ENCODE measurements at regions not wholly inside any gene's neighbourhood (a gene's known extent, or its start where the extent isn't known, plus 50 kb on each side); places are given as distances from the start of the nearest gene placed in this dataset.
A peak's percentile ranks its signal among the peaks of the same experiment; 100 is the strongest.

GRCh38 chr1:229068270-229068987, 202.5 kb upstream of the RAB4A start:
- DNase-seq (ENCODE audit: low spot score) (no peak), ATAC-seq (ENCODE audit: low read depth) (no peak)
- H3K9me3 ChIP-seq (ENCODE audit: severe bottlenecking): no peaks in the 10 kb centered on the region

GRCh38 chr1:229069176-229069575, 201.7 kb upstream of the RAB4A start:
- no peak for TF ChIP-seq CTCF (IDR thresholded peaks at IDR 0.05; ENCODE audit: poor library complexity, severe bottlenecking)
- DNase-seq (ENCODE audit: low spot score) (no peak), ATAC-seq (ENCODE audit: low read depth) (no peak)
- Histone ChIP-seq H3K36me3 (ENCODE audit: low read depth) (no peaks in the 10 kb centered on the region), H3K4me3 (ENCODE audit: severe bottlenecking) (no peak overlapping the region), H3K27ac (ENCODE audit: poor library complexity, severe bottlenecking) (no peak overlapping the region), H3K27me3 (ENCODE audit: insufficient read depth, poor library complexity, severe bottlenecking) (no peaks in the 10 kb centered on the region), H3K9me3 (ENCODE audit: severe bottlenecking) (no peaks in the 10 kb centered on the region), H3K4me1 (ENCODE audit: insufficient read depth, poor library complexity, severe bottlenecking) (no peaks in the 10 kb centered on the region)

More at GRCh38 chr1:229068270-229068987, 202.5 kb upstream of the RAB4A start:
- H3K27me3 ChIP-seq (ENCODE audit: insufficient read depth, poor library complexity, severe bottlenecking): no peaks in the 10 kb centered on the region
- no peak overlapping the region for H3K4me3 ChIP-seq (ENCODE audit: severe bottlenecking)
- no peak overlapping the region for H3K27ac ChIP-seq (ENCODE audit: poor library complexity, severe bottlenecking)
- TF ChIP-seq CTCF (IDR thresholded peaks at IDR 0.05; ENCODE audit: poor library complexity, severe bottlenecking): no peak
- no peaks in the 10 kb centered on the region for H3K36me3 ChIP-seq (ENCODE audit: low read depth)
- no peaks in the 10 kb centered on the region for H3K4me1 ChIP-seq (ENCODE audit: insufficient read depth, poor library complexity, severe bottlenecking)

- TF ChIP-seq CTCF (IDR thresholded peaks at IDR 0.05; ENCODE audit: poor library complexity, severe bottlenecking): no peak
- Histone ChIP-seq H3K4me1 (ENCODE audit: insufficient read depth, poor library complexity, severe bottlenecking) (no peaks in the 10 kb centered on the region), H3K36me3 (ENCODE audit: low read depth) (no peaks in the 10 kb centered on the region), H3K4me3 (ENCODE audit: severe bottlenecking) (no peak overlapping the region), H3K27me3 (ENCODE audit: insufficient read depth, poor library complexity, severe bottlenecking) (no peaks in the 10 kb centered on the region), H3K27ac (ENCODE audit: poor library complexity, severe bottlenecking) (no peak overlapping the region), H3K9me3 (ENCODE audit: severe bottlenecking) (no peaks in the 10 kb centered on the region)
- ATAC-seq (ENCODE audit: low read depth): peak; percentile 95
- DNase-seq (ENCODE audit: low spot score): peak; percentile 82
These were observed 200.7 kb upstream of the RAB4A start for GRCh38 chr1:229070168-229070567.

DNA sequence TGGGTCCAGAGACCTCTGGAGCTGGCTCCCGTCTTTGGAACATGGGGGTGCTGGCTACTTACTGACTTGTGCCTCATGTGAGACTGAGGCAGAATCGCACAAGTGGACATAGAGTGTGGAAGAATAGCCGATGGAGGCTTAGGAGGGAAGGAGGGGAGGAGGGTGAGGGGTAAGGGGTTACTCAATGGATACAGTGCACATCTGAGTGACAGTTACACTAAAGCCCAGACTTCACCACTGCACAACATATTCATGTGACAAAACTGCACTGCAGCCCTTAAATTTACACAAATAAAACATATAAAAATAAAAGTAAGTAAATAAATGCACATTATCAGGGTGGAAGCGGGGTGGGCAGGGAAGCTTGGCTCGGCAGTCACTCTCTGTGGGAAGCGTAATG, 197.7 kb upstream of the RAB4A start:
- ATAC-seq (ENCODE audit: low read depth) (no peak), DNase-seq (ENCODE audit: low spot score) (no peak)
- H3K36me3 ChIP-seq (ENCODE audit: low read depth): no peaks in the 10 kb centered on the region
- no peak overlapping the region for H3K27ac ChIP-seq (ENCODE audit: poor library complexity, severe bottlenecking)
- H3K4me3 ChIP-seq (ENCODE audit: severe bottlenecking): no peak overlapping the region
- no peaks in the 10 kb centered on the region for H3K4me1 ChIP-seq (ENCODE audit: insufficient read depth, poor library complexity, severe bottlenecking)
- H3K27me3 ChIP-seq (ENCODE audit: insufficient read depth, poor library complexity, severe bottlenecking): no peaks in the 10 kb centered on the region
- TF ChIP-seq CTCF (IDR thresholded peaks at IDR 0.05; ENCODE audit: poor library complexity, severe bottlenecking): no peak
- H3K9me3 ChIP-seq (ENCODE audit: severe bottlenecking): no peaks in the 10 kb centered on the region

DNA sequence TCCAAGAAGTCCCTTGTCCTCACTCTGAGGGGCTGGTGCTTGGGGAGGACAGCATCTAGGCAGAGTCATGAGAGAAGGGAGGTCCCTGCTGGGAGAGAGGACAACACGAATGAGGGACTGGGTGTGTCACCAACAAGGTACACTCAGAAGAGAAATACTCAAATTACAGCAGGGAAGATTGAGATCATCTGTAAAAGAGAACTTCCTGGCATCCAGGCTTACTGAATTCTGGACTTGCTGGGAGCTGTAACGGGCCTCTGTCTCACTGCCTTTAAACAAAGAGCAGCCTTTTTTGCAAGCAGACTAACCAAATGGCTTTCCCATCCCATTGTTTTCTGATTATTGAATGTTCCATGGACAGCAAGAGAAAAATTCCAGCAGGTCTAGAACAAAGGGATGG, 195.7 kb upstream of the RAB4A start:
- Histone ChIP-seq H3K27ac (ENCODE audit: poor library complexity, severe bottlenecking) (no peak overlapping the region), H3K9me3 (ENCODE audit: severe bottlenecking) (no peaks in the 10 kb centered on the region)
- ATAC-seq (ENCODE audit: low read depth): no peak

More for the DNA sequence above, 195.7 kb upstream of the RAB4A start:
- DNase-seq (ENCODE audit: low spot score): no peak
- H3K4me1 ChIP-seq (ENCODE audit: insufficient read depth, poor library complexity, severe bottlenecking): no peaks in the 10 kb centered on the region
- H3K27me3 ChIP-seq (ENCODE audit: insufficient read depth, poor library complexity, severe bottlenecking): no peaks in the 10 kb centered on the region
- no peak overlapping the region for H3K4me3 ChIP-seq (ENCODE audit: severe bottlenecking)
- H3K36me3 ChIP-seq (ENCODE audit: low read depth): no peaks in the 10 kb centered on the region
- no peak for TF ChIP-seq CTCF (IDR thresholded peaks at IDR 0.05; ENCODE audit: poor library complexity, severe bottlenecking)

All from RWPE2 (cell line).